ENCODE measurements at regions not wholly inside any gene's neighbourhood (a gene's known extent, or its start where the extent isn't known, plus 50 kb on each side); places are given as distances from the start of the nearest gene placed in this dataset.

GRCh38 chr3:135849827-135850226, 115.7 kb upstream of the PPP2R3A start:
- H3K36me3 ChIP-seq, result no peaks in the 10 kb centered on the region
- H3K27me3 ChIP-seq, result peaks cover 0 to 11% (median 0%) of the 10 kb centered on the region in 4 donors
- no peaks in the 10 kb centered on the region for H3K9me3 ChIP-seq
- H3K4me3 ChIP-seq, result no peak overlapping the region
- no peak for DNase-seq (ENCODE audit: extremely low spot score)
- no peaks in the 10 kb centered on the region for H3K4me1 ChIP-seq
- intact Hi-C loops (cut with DNase I), result no loop called here
- TF ChIP-seq POLR2AphosphoS5 (IDR thresholded peaks at IDR 0.05), result no peak
- TF ChIP-seq EP300 (IDR thresholded peaks at IDR 0.05), result no peak
- no peak for TF ChIP-seq POLR2A (IDR thresholded peaks at IDR 0.05; ENCODE audit: low read depth)
- TF ChIP-seq CTCF (IDR thresholded peaks at IDR 0.05), result no peak
- no peak overlapping the region for H3K27ac ChIP-seq (replicated peaks in 1 of 4)

- Histone ChIP-seq H3K4me1 (no peaks in the 10 kb centered on the region), H3K4me3 (no peak overlapping the region), H3K27ac (replicated peaks in 1 of 4) (no peak overlapping the region), H3K27me3 (peaks cover 0 to 11% (median 0%) of the 10 kb centered on the region in 4 donors), H3K9me3 (no peaks in the 10 kb centered on the region), H3K36me3 (no peaks in the 10 kb centered on the region)
- TF ChIP-seq CTCF (IDR thresholded peaks at IDR 0.05) (no peak), POLR2A (IDR thresholded peaks at IDR 0.05; ENCODE audit: low read depth) (no peak), POLR2AphosphoS5 (IDR thresholded peaks at IDR 0.05) (no peak), EP300 (IDR thresholded peaks at IDR 0.05) (no peak)
- no peak for DNase-seq (ENCODE audit: extremely low spot score)
- 63% methylated on average over 4 of the region's 4 CpGs for WGBS
- intact Hi-C loops (cut with DNase I), result no loop called here
Observed at GRCh38 chr3:135851201-135852081, 114.1 kb upstream of the PPP2R3A start.

- H3K27ac ChIP-seq (replicated peaks in 1 of 4), result no peak overlapping the region
- no peaks in the 10 kb centered on the region for H3K9me3 ChIP-seq
- no peaks in the 10 kb centered on the region for H3K36me3 ChIP-seq
- peaks cover 0 to 11% (median 0%) of the 10 kb centered on the region in 4 donors for H3K27me3 ChIP-seq
- H3K4me1 ChIP-seq, result no peaks in the 10 kb centered on the region
- DNase-seq (ENCODE audit: extremely low spot score), result no peak
- no peak for TF ChIP-seq POLR2A (IDR thresholded peaks at IDR 0.05; ENCODE audit: low read depth)
- no peak for TF ChIP-seq EP300 (IDR thresholded peaks at IDR 0.05)
- no peak for TF ChIP-seq CTCF (IDR thresholded peaks at IDR 0.05)
- TF ChIP-seq POLR2AphosphoS5 (IDR thresholded peaks at IDR 0.05), result no peak
- 64% methylated on average over 2 of the region's 2 CpGs for WGBS
- intact Hi-C loops (cut with DNase I), result no loop called here
- no peak overlapping the region for H3K4me3 ChIP-seq
Observed at GRCh38 chr3:135853981-135854380, 111.5 kb upstream of the PPP2R3A start.

- Histone ChIP-seq H3K27ac (replicated peaks in 1 of 4) (no peak overlapping the region), H3K4me3 (no peak overlapping the region), H3K27me3 (no peaks in the 10 kb centered on the region), H3K9me3 (no peaks in the 10 kb centered on the region), H3K4me1 (no peaks in the 10 kb centered on the region), H3K36me3 (no peaks in the 10 kb centered on the region)
- DNase-seq (ENCODE audit: extremely low spot score), result no peak
- 63% methylated on average over 2 of the region's 2 CpGs for WGBS
- intact Hi-C loops (cut with DNase I), result no loop called here
- TF ChIP-seq CTCF (IDR thresholded peaks at IDR 0.05), result no peak
- TF ChIP-seq EP300 (IDR thresholded peaks at IDR 0.05), result no peak
- no peak for TF ChIP-seq POLR2A (IDR thresholded peaks at IDR 0.05; ENCODE audit: low read depth)
- TF ChIP-seq POLR2AphosphoS5 (IDR thresholded peaks at IDR 0.05), result no peak
Observed at GRCh38 chr3:135860761-135861160, 104.8 kb upstream of the PPP2R3A start.
